ENCODE measurements at regions not wholly inside any gene's neighbourhood (a gene's known extent, or its start where the extent isn't known, plus 50 kb on each side); places are given as distances from the start of the nearest gene placed in this dataset.

- H4K20me1 ChIP-seq (ENCODE audit: low read length), result no peaks in the 10 kb centered on the region
- H3K27me3 ChIP-seq (ENCODE audit: low read length), result no peaks in the 10 kb centered on the region
- no peak overlapping the region for H3K9ac ChIP-seq (ENCODE audit: low read length)
- no peaks in the 10 kb centered on the region for H3K4me1 ChIP-seq (ENCODE audit: insufficient read depth, low read length)
- no peak overlapping the region for H3K4me3 ChIP-seq (ENCODE audit: low read length)
- ATAC-seq, result no peak
- ChIA-PET POLR2A (ENCODE audit: unreplicated experiment) (no interaction called here), CTCF (no interaction called here)
- H3K36me3 ChIP-seq (ENCODE audit: low read depth, low read length), result no peaks in the 10 kb centered on the region
- no peak overlapping the region for H2AFZ ChIP-seq (ENCODE audit: low read length)
- H3K9me2 ChIP-seq (replicated peaks; ENCODE audit: low read length), result no peaks in the 10 kb centered on the region
- TF ChIP-seq EZH2 (IDR thresholded peaks at IDR 0.05; ENCODE audit: low read length, unreplicated experiment) (no peak), EZH2phosphoT487 (IDR thresholded peaks at IDR 0.05; ENCODE audit: borderline replicate concordance, low read length) (no peak), CTCF (conservative IDR thresholded peaks at IDR 0.05; ENCODE audit: low read depth, low read length) (no peak)
- H3K9me3 ChIP-seq (ENCODE audit: low read length), result no peaks in the 10 kb centered on the region
- H3K27ac ChIP-seq (ENCODE audit: low read length), result no peak overlapping the region
- no peak for DNase-seq
- no peak overlapping the region for H3K4me2 ChIP-seq (ENCODE audit: low read length)
- BruUV-seq (replicated peaks), result no TSS peak
- H3K79me2 ChIP-seq (ENCODE audit: low read length), result no peaks in the 10 kb centered on the region
- intact Hi-C loops (cut with micrococcal nuclease), result no loop called here
- H3F3A ChIP-seq (ENCODE audit: low read length, unreplicated experiment), result no peaks in the 10 kb centered on the region
Measured at GRCh38 chr9:11374926-11375325, 762.1 kb upstream of the PTPRD start.

- no peak for TF ChIP-seq EZH2 (IDR thresholded peaks at IDR 0.05; ENCODE audit: low read length, unreplicated experiment)
- no peak for TF ChIP-seq EZH2phosphoT487 (IDR thresholded peaks at IDR 0.05; ENCODE audit: borderline replicate concordance, low read length)
- TF ChIP-seq CTCF (conservative IDR thresholded peaks at IDR 0.05; ENCODE audit: low read depth, low read length), result no peak
- Histone ChIP-seq H3K4me2 (ENCODE audit: low read length) (no peak overlapping the region), H3K27me3 (ENCODE audit: low read length) (no peaks in the 10 kb centered on the region), H3K4me3 (ENCODE audit: low read length) (no peak overlapping the region), H3K9ac (ENCODE audit: low read length) (no peak overlapping the region), H3K9me3 (ENCODE audit: low read length) (0 out of 2 replicates have a peak, but pooled peaks cover 15% of the 10 kb centered on the region), H3K27ac (ENCODE audit: low read length) (no peak overlapping the region), H3F3A (ENCODE audit: low read length, unreplicated experiment) (no peaks in the 10 kb centered on the region), H3K4me1 (ENCODE audit: insufficient read depth, low read length) (no peaks in the 10 kb centered on the region), H3K36me3 (ENCODE audit: low read depth, low read length) (no peaks in the 10 kb centered on the region), H3K79me2 (ENCODE audit: low read length) (no peaks in the 10 kb centered on the region), H2AFZ (ENCODE audit: low read length) (no peak overlapping the region), H4K20me1 (ENCODE audit: low read length) (no peaks in the 10 kb centered on the region), H3K9me2 (replicated peaks; ENCODE audit: low read length) (no peaks in the 10 kb centered on the region)
- CTCF ChIA-PET, result no interaction called here
- no peak for DNase-seq
- intact Hi-C loops (cut with micrococcal nuclease), result no loop called here
- POLR2A ChIA-PET (ENCODE audit: unreplicated experiment), result no interaction called here
- no TSS peak for BruUV-seq (replicated peaks)
- ATAC-seq, result no peak
Measured at GRCh38 chr9:11402621-11403020, 789.8 kb upstream of the PTPRD start.

DNA sequence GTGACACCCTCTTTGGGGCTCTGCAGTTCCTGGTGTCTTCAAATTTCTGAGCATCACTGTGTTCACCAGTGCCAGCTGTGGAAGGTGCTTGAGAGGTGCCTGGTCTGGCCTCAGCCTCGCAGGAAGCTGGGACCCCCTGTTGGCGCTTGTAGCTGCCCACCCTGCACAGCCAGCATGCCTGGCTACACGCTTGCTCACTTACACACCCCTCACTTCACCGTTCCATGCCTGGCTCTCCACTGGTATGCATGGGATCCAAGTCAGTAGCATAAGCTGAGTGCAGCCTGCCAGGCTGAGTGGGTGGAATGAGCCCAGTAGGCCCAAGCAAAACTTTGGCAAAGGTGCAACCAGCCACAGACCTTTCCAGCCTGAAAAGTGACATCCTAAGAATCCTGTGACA, 801.4 kb upstream of the PTPRD start:
- no peaks in the 10 kb centered on the region for H3K36me3 ChIP-seq (ENCODE audit: low read depth, low read length)
- no peak overlapping the region for H2AFZ ChIP-seq (ENCODE audit: low read length)
- DNase-seq, result no peak
- no peak for ATAC-seq
- H3K79me2 ChIP-seq (ENCODE audit: low read length), result no peaks in the 10 kb centered on the region
- no peaks in the 10 kb centered on the region for H3K27me3 ChIP-seq (ENCODE audit: low read length)
- H4K20me1 ChIP-seq (ENCODE audit: low read length), result no peaks in the 10 kb centered on the region
- H3K4me3 ChIP-seq (ENCODE audit: low read length), result no peak overlapping the region
- H3K27ac ChIP-seq (ENCODE audit: low read length), result no peak overlapping the region
- CTCF ChIA-PET, result no interaction called here
- no peaks in the 10 kb centered on the region for H3K9me2 ChIP-seq (replicated peaks; ENCODE audit: low read length)
- no peak overlapping the region for H3K9ac ChIP-seq (ENCODE audit: low read length)
- intact Hi-C loops (cut with micrococcal nuclease), result no loop called here
- TF ChIP-seq EZH2 (IDR thresholded peaks at IDR 0.05; ENCODE audit: low read length, unreplicated experiment) (no peak), CTCF (conservative IDR thresholded peaks at IDR 0.05; ENCODE audit: low read depth, low read length) (no peak), EZH2phosphoT487 (IDR thresholded peaks at IDR 0.05; ENCODE audit: borderline replicate concordance, low read length) (no peak)
- H3K4me1 ChIP-seq (ENCODE audit: insufficient read depth, low read length), result no peaks in the 10 kb centered on the region
- POLR2A ChIA-PET (ENCODE audit: unreplicated experiment), result no interaction called here
- H3K4me2 ChIP-seq (ENCODE audit: low read length), result no peak overlapping the region
- H3F3A ChIP-seq (ENCODE audit: low read length, unreplicated experiment), result no peaks in the 10 kb centered on the region
- no TSS peak for BruUV-seq (replicated peaks)
- H3K9me3 ChIP-seq (ENCODE audit: low read length), result no peaks in the 10 kb centered on the region
